Prostate gland (tissue), 2 donors: ENCODE measurements at regions not wholly inside any gene's neighbourhood (a gene's known extent, or its start where the extent isn't known, plus 50 kb on each side); places are given as distances from the start of the nearest gene placed in this dataset.
"Not testable (repeated sequence)": the region's sequence is repeated elsewhere in the genome, so short reads cannot be mapped to it uniquely, and the experiment has no call there.

Source experiments
- DNase-seq: peaks from one replicate; pipeline ENCODE4 v3.0.0-alpha.2; 2019; ENCODE audit warnings: low spot score
- H3K27ac ChIP-seq, 2 donors: fragments of 200-600 bp; sonication (generic); 2 replicates each; pipeline ENCODE4 v1.5.1; 2017 to 2019
- H3K27me3 ChIP-seq: fragments of 200-600 bp; sonication (generic); replicated peaks from 2 replicates; pipeline ENCODE4 v1.5.1; 2019; ENCODE audit not compliant: insufficient read depth
- H3K36me3 ChIP-seq, 2 donors: fragments of 200-600 bp; sonication (generic); 1 replicate in 1 of 2; 2 replicates in 1 of 2; pipeline versions ENCODE4 v1.5.1 to v1.8.1; 2017 to 2019
- H3K4me1 ChIP-seq: fragments of 200-600 bp; sonication (generic); replicated peaks from 2 replicates; pipeline ENCODE4 v1.5.1; 2019
- H3K4me3 ChIP-seq, 2 donors: fragments of 200-600 bp; sonication (generic); 2 replicates each; pipeline ENCODE4 v1.5.1; 2017 to 2019
- H3K9me3 ChIP-seq: fragments of 200-600 bp; sonication (generic); 2 replicates; pipeline ENCODE4 v1.5.1; 2017
- POLR2A ChIP-seq: fragments of 450-650 bp; IDR thresholded peaks from one replicate; pipeline ENCODE4 v1.6.1; 2016; ENCODE audit warnings: antibody characterized with exemption, mild to moderate bottlenecking
- POLR2AphosphoS5 ChIP-seq: sonication (generic); formaldehyde crosslinking; IDR thresholded peaks from one replicate; pipeline ENCODE4 v1.6.1; 2017; ENCODE audit warnings: antibody characterized with exemption
- WGBS: methylation state at CpG from one replicate; pipeline ENCODE4 v1.1.5; 2018; 5-methylcytosine and 5-hydroxymethylcytosine counted together
- intact Hi-C: fragments of 100-400 bp; cut with DNase I; formaldehyde crosslinking; loops from one replicate; pipeline ENCODE4 v1.14.2; 2022
- TF ChIP-seq, protein P1 (sequence below), 4 experiments: fragments of 200-600 bp in 2 of 4; fragments of 450-650 bp in 2 of 4; sonication (generic) in 2 of 4; IDR thresholded peaks; 1 replicate in 3 of 4; 2 replicates in 1 of 4; pipeline ENCODE4 v1.5.1; 2016 to 2019; ENCODE audit warnings: antibody characterized with exemption in 4 of 4, mild to moderate bottlenecking in 2 of 4, moderate library complexity in 2 of 4

DNA sequence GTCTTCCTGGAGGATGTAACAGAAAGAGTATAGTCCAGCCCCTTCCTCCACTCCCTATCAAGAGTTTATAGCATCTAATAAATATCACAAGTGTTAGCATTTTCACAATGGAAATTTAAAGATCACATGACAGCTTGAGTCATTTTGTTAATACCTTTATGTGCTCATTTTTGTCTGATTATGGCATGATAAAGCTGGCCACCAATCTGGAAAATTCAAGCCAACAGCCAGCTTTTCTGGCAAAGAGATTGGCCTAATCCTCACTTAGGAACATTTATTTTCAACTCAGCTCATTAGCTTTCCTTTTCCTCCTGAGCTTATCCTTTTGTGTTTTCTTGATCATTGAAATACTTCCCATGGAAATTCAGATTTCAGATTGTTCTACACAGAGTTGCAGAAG lies 262.9 kb upstream of the RBMS1 start:
- H3K4me3 ChIP-seq: no peak overlapping the region
- intact Hi-C loops: no loop called here
- no peaks in the 10 kb centered on the region for H3K27me3 ChIP-seq
- H3K4me1 ChIP-seq: no peaks in the 10 kb centered on the region
- no peak for TF ChIP-seq POLR2A
- TF ChIP-seq, protein P1, sequence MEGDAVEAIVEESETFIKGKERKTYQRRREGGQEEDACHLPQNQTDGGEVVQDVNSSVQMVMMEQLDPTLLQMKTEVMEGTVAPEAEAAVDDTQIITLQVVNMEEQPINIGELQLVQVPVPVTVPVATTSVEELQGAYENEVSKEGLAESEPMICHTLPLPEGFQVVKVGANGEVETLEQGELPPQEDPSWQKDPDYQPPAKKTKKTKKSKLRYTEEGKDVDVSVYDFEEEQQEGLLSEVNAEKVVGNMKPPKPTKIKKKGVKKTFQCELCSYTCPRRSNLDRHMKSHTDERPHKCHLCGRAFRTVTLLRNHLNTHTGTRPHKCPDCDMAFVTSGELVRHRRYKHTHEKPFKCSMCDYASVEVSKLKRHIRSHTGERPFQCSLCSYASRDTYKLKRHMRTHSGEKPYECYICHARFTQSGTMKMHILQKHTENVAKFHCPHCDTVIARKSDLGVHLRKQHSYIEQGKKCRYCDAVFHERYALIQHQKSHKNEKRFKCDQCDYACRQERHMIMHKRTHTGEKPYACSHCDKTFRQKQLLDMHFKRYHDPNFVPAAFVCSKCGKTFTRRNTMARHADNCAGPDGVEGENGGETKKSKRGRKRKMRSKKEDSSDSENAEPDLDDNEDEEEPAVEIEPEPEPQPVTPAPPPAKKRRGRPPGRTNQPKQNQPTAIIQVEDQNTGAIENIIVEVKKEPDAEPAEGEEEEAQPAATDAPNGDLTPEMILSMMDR (IDR thresholded peaks at IDR 0.05): no peak
- no peak for TF ChIP-seq POLR2AphosphoS5
- no peak for DNase-seq
- no peak overlapping the region for H3K27ac ChIP-seq
- no peaks in the 10 kb centered on the region for H3K36me3 ChIP-seq
- H3K9me3 ChIP-seq: no peaks in the 10 kb centered on the region

DNA sequence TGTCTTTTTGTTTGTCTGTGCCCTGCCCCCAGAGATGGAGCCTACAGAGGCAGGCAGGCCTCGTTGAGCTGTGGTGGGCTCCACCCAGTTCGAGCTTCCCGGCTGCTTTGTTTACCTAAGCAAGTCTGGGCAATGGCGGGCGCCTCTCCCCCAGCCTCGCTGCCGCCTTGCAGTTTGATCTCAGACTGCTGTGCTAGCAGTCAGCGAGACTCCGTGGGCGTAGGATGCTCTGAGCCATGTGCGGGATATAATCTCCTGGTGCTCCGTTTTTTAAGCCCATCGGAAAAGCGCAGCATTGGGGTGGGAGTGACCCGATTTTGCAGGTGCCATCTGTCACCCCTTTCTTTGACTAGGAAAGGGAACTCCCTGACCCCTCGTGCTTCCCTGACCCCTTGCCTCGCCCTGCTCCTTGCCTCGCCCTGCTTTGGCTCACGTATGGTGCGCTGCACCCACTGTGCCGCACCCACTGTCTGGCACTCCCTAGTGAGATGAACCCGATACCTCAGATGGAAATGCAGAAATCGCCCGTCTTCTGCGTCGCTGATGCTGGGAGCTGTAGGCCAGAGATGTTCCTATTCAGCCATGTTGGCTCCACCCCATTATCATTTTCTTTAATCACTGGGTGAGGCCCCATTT lies 269.0 kb upstream of the RBMS1 start:
- H3K36me3 ChIP-seq, H3K27ac ChIP-seq, DNase-seq, H3K9me3 ChIP-seq, H3K4me3 ChIP-seq, H3K27me3 ChIP-seq, H3K4me1 ChIP-seq, intact Hi-C loops: not testable (repeated sequence)
- 96% methylated on average over 21 of the region's 26 CpGs for WGBS

DNA sequence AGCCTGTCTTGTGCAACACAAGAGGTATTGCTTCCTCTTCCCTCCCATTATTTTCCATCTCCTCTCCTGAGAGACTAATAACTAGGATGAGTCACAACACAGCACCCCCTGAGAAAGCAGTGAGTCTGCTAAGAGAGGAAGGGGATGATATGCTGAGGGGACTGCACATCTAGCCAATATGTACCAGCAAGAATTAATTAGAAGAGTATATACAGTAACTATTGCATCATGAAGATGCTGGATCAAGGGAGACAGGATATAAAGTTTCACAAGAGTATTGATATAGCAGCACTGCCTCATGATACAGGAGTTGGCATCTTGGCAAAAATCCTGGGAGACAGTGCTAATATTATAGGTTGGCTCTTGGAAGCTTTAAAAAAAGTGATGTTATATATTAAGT lies 289.9 kb upstream of the RBMS1 start:
- Histone ChIP-seq H3K27ac (no peak overlapping the region), H3K4me3 (no peak overlapping the region), H3K9me3 (no peaks in the 10 kb centered on the region), H3K4me1 (no peaks in the 10 kb centered on the region), H3K36me3 (no peaks in the 10 kb centered on the region), H3K27me3 (no peaks in the 10 kb centered on the region)
- intact Hi-C loops: no loop called here
- no peak for DNase-seq
- TF ChIP-seq, protein P1 (IDR thresholded peaks at IDR 0.05): no peak
- TF ChIP-seq POLR2AphosphoS5 (no peak), POLR2A (no peak)

DNA sequence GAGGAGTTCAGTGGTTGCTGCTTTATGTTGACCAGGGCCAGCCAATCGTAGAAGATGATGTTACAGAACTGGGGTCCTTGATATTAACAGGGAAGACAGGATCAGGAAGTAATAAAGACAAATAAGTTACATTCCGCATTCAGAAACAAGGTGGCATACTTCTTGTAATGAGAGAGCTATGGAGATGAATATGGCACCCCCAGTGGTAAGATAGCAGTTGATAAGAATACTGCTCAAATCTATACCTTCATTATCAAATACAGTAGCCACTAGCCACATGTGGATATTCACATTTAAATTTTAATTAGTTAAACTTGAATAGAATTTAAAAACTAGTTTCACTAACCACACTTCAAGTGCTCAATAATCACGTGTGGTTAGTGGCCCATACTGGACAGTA lies 290.4 kb upstream of the RBMS1 start:
- intact Hi-C loops: no loop called here
- WGBS: 87% methylated on average over 3 of the region's 3 CpGs
- H3K27me3 ChIP-seq: no peaks in the 10 kb centered on the region
- no peak for DNase-seq
- no peak overlapping the region for H3K4me3 ChIP-seq
- no peaks in the 10 kb centered on the region for H3K4me1 ChIP-seq
- TF ChIP-seq, protein P1 (IDR thresholded peaks at IDR 0.05): no peak
- TF ChIP-seq POLR2AphosphoS5: no peak
- TF ChIP-seq POLR2A: no peak
- H3K27ac ChIP-seq: no peak overlapping the region
- H3K9me3 ChIP-seq: no peaks in the 10 kb centered on the region
- no peaks in the 10 kb centered on the region for H3K36me3 ChIP-seq

DNA sequence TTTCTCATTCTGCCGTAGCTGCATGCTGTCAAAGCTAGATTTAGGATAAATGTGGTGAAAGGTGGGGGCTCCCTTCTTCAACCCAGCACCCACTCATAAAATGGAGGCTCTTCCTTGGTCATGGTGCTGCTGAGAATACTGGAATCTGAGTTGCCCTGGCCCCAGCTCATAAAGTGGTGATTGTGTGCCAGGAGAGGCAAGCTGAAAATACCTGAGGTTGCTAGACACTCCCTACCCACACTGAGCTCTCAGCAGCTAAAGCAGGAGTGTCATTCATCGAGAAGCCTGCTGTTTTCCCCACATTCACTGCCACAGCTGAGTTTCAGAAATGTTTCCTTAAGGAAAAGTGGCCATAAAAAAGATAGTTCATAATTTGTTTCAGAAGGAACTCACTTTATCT lies 297.1 kb upstream of the RBMS1 start:
- no peak for TF ChIP-seq POLR2A
- TF ChIP-seq POLR2AphosphoS5: no peak
- TF ChIP-seq, protein P1 (IDR thresholded peaks at IDR 0.05): no peak

More for the DNA sequence above, 297.1 kb upstream of the RBMS1 start:
- Histone ChIP-seq H3K27me3 (no peaks in the 10 kb centered on the region), H3K4me3 (no peak overlapping the region), H3K4me1 (no peaks in the 10 kb centered on the region), H3K27ac (no peak overlapping the region), H3K9me3 (no peaks in the 10 kb centered on the region), H3K36me3 (no peaks in the 10 kb centered on the region)
- WGBS: 63% methylated on average over 2 of the region's 2 CpGs
- no peak for DNase-seq
- intact Hi-C loops: no loop called here
